KMS-11 (cell line): ENCODE measurements at regions not wholly inside any gene's neighbourhood (a gene's known extent, or its start where the extent isn't known, plus 50 kb on each side); places are given as distances from the start of the nearest gene placed in this dataset.

Experiments used
- H2AFZ ChIP-seq: fragments of 200-600 bp; sonication (generic); 2 replicates; pipeline ENCODE4 v1.6.1; 2016; ENCODE audit warnings: antibody characterized with exemption, mixed run types, low read depth
- H3K27ac ChIP-seq: fragments of 200-600 bp; sonication (generic); 2 replicates; pipeline ENCODE4 v1.6.1; 2016; ENCODE audit warnings: mild to moderate bottlenecking, mixed run types
- H3K27me3 ChIP-seq: fragments of 200-600 bp; sonication (generic); 2 replicates; pipeline ENCODE4 v1.6.1; 2017; ENCODE audit warnings: mild to moderate bottlenecking, low read depth, mixed run types, moderate library complexity; ENCODE audit not compliant: insufficient read depth
- H3K36me3 ChIP-seq: fragments of 200-600 bp; sonication (generic); 2 replicates; pipeline ENCODE4 v1.6.1; 2017; ENCODE audit warnings: mild to moderate bottlenecking, mixed run types; ENCODE audit not compliant: insufficient read depth
- H3K4me1 ChIP-seq: fragments of 200-600 bp; sonication (generic); 2 replicates; pipeline ENCODE4 v1.6.1; 2016; ENCODE audit warnings: mild to moderate bottlenecking, low read depth, mixed run types; ENCODE audit not compliant: poor library complexity, severe bottlenecking
- H3K4me2 ChIP-seq: fragments of 200-600 bp; sonication (generic); 2 replicates; pipeline ENCODE4 v1.7.0; 2016; ENCODE audit warnings: mild to moderate bottlenecking, mixed run types
- H3K4me3 ChIP-seq: fragments of 200-600 bp; sonication (generic); IDR thresholded peaks from 2 replicates; pipeline ENCODE4 v1.6.1; 2017; ENCODE audit warnings: low read depth, low read length, mixed read lengths; ENCODE audit not compliant: insufficient read depth
- H3K79me2 ChIP-seq: fragments of 200-600 bp; sonication (generic); 2 replicates; pipeline ENCODE4 v1.6.1; 2016; ENCODE audit warnings: low read depth, mixed run types; ENCODE audit not compliant: insufficient read depth
- H3K9ac ChIP-seq: fragments of 200-600 bp; sonication (generic); 2 replicates; pipeline ENCODE4 v1.6.1; 2016; ENCODE audit warnings: mild to moderate bottlenecking, mixed run types
- H4K20me1 ChIP-seq: fragments of 200-600 bp; sonication (generic); 2 replicates; pipeline ENCODE4 v1.6.1; 2016; ENCODE audit warnings: mild to moderate bottlenecking, mixed run types; ENCODE audit not compliant: insufficient read depth
- TF ChIP-seq, protein P1 (sequence below): fragments of 200-600 bp; sonication (generic); conservative IDR thresholded peaks from 2 replicates; pipeline ENCODE4 v1.6.1; 2017; ENCODE audit warnings: low read depth, mild to moderate bottlenecking, antibody characterized with exemption, low read length, moderate library complexity, mixed read lengths

GRCh38 chr20:1724901-1725300, 67.3 kb upstream of the SIRPG start:
- no peaks in the 10 kb centered on the region for H3K79me2 ChIP-seq
- H3K36me3 ChIP-seq: no peaks in the 10 kb centered on the region
- H3K9ac ChIP-seq: no peak overlapping the region
- no peaks in the 10 kb centered on the region for H4K20me1 ChIP-seq
- H2AFZ ChIP-seq: no peak overlapping the region
- no peaks in the 10 kb centered on the region for H3K27me3 ChIP-seq
- H3K4me3 ChIP-seq: no peak overlapping the region
- TF ChIP-seq, protein P1, sequence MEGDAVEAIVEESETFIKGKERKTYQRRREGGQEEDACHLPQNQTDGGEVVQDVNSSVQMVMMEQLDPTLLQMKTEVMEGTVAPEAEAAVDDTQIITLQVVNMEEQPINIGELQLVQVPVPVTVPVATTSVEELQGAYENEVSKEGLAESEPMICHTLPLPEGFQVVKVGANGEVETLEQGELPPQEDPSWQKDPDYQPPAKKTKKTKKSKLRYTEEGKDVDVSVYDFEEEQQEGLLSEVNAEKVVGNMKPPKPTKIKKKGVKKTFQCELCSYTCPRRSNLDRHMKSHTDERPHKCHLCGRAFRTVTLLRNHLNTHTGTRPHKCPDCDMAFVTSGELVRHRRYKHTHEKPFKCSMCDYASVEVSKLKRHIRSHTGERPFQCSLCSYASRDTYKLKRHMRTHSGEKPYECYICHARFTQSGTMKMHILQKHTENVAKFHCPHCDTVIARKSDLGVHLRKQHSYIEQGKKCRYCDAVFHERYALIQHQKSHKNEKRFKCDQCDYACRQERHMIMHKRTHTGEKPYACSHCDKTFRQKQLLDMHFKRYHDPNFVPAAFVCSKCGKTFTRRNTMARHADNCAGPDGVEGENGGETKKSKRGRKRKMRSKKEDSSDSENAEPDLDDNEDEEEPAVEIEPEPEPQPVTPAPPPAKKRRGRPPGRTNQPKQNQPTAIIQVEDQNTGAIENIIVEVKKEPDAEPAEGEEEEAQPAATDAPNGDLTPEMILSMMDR: no peak
- no peaks in the 10 kb centered on the region for H3K4me1 ChIP-seq
- H3K4me2 ChIP-seq: no peak overlapping the region
- H3K27ac ChIP-seq: no peak overlapping the region

GRCh38 chr20:1722513-1723050, 65.0 kb upstream of the SIRPG start:
- Histone ChIP-seq H4K20me1 (no peaks in the 10 kb centered on the region), H3K4me1 (no peaks in the 10 kb centered on the region), H3K36me3 (no peaks in the 10 kb centered on the region), H3K9ac (no peak overlapping the region), H3K4me2 (no peak overlapping the region), H3K27ac (no peak overlapping the region), H2AFZ (no peak overlapping the region), H3K27me3 (no peaks in the 10 kb centered on the region), H3K79me2 (no peaks in the 10 kb centered on the region), H3K4me3 (no peak overlapping the region)
- TF ChIP-seq, protein P1: no peak

GRCh38 chr20:1721687-1722512, 64.3 kb upstream of the SIRPG start:
- TF ChIP-seq, protein P1: no peak
- Histone ChIP-seq H3K79me2 (no peaks in the 10 kb centered on the region), H3K36me3 (no peaks in the 10 kb centered on the region), H3K27me3 (no peaks in the 10 kb centered on the region), H2AFZ (no peak overlapping the region), H3K27ac (no peak overlapping the region), H3K4me1 (no peaks in the 10 kb centered on the region), H4K20me1 (no peaks in the 10 kb centered on the region), H3K9ac (no peak overlapping the region), H3K4me2 (no peak overlapping the region), H3K4me3 (no peak overlapping the region)

GRCh38 chr20:1720845-1721475, 63.4 kb upstream of the SIRPG start:
- Histone ChIP-seq H4K20me1 (no peaks in the 10 kb centered on the region), H3K4me3 (no peak overlapping the region), H3K4me1 (no peaks in the 10 kb centered on the region), H3K9ac (no peak overlapping the region), H2AFZ (no peak overlapping the region), H3K36me3 (no peaks in the 10 kb centered on the region), H3K4me2 (no peak overlapping the region), H3K27me3 (no peaks in the 10 kb centered on the region), H3K79me2 (no peaks in the 10 kb centered on the region), H3K27ac (no peak overlapping the region)
- TF ChIP-seq, protein P1: no peak
